NCI-H2107 treated with DMSO at 0.1 percent for 48 hours (cell line): ENCODE measurements at regions not wholly inside any gene's neighbourhood (a gene's known extent, or its start where the extent isn't known, plus 50 kb on each side); places are given as distances from the start of the nearest gene placed in this dataset.

Experiments
- DNase-seq: peaks from one replicate; lab custom pipeline; 2025; ENCODE audit not compliant: unreplicated experiment; lab: John Stamatoyannopoulos, UW

- no peak for DNase-seq
Measured at GRCh38 chr4:1512738-1513660, 106.8 kb upstream of the NKX1-1 start.

GRCh38 chr4:1512051-1512737, 106.0 kb upstream of the NKX1-1 start:
- no peak for DNase-seq

GRCh38 chr4:1511441-1512041, 105.3 kb upstream of the NKX1-1 start:
- no peak for DNase-seq

DNA sequence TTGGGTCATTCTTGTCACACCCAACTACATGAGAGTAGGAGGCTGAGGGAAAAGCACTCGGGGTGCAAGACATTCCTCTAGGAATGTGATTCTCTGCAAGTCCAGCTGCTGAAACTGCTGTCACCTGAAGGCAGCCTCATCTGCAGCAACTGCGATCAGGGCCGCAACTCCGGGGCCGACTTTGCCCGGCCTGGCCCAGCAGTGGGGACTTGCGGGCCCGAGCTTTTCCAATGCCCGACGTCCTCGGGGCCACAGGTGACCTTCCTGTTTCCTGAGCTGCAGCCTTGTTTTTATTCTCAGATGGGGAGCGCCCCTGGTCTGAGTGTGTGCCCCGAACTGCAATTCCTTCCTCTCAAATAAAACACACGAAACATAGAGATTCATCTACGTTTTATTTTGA, 104.7 kb upstream of the NKX1-1 start:
- no peak for DNase-seq

DNA sequence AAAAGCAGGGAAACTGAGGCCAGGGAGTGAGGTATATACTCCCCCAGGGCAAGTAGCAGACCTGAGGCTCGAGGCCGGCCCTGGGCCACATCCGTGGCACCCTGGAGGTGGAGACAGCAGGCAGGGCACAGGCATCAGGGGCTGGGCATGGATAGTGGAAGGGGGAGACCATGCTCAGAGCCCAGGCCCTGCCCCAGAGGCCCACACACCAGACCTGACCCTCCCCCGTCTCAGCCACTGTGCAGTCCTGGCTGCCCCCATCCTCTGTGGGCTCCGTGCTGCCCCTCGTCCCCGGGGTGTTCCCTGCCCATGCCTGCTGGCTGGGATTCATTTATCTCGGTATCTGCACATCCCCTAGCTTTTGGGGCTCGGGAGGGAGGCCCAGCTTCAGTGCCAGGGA, 103.1 kb upstream of the NKX1-1 start:
- no peak for DNase-seq

DNA sequence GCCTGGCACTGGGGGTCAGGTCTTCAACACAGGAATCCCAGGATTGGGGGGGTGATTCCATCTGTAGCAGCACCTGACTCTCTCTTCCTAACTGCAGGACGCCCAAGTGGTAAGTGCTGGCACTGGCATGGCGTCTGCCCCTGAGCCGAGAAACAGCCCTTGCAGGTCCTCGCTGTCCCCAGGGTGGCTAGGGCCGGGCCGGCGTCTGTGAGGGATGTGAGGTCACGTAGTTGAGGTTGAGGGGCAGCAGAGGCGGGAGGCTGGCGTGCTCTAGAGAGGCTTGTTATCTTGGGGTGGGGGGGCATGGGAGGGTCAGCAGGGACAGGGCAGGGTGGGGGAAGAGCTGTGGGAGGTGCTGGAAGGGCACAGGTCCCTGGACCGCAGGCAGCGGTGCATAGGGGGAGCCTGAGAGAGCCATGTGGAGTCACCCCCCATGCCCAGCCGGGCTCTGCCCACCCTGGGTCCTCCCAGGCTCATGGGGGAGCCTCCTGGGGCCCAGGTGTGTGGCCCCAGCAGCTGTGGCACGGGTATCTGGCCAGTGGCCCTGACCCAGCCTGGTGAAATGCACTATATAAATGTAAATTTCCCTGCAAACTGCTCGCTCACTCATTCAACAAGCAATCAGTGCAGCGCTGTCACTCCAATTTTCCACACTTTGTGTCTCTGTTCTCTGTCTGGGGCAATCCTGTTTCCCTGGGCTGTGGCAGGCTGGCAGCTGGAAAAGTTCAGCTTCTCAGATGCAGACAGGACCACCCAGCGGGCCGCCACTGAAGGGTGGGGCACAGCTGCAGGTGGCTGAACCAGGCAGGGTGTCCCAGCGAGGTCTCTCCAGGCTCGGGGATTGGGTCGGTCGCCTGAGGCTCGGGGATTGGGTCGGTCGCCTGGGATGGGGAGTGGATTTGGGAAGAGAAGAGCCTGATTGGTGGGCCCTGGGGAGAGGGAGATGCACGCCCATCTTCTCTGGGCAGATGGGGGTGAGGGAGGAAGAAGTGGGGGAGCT, 102.2 kb upstream of the NKX1-1 start:
- no peak for DNase-seq

DNA sequence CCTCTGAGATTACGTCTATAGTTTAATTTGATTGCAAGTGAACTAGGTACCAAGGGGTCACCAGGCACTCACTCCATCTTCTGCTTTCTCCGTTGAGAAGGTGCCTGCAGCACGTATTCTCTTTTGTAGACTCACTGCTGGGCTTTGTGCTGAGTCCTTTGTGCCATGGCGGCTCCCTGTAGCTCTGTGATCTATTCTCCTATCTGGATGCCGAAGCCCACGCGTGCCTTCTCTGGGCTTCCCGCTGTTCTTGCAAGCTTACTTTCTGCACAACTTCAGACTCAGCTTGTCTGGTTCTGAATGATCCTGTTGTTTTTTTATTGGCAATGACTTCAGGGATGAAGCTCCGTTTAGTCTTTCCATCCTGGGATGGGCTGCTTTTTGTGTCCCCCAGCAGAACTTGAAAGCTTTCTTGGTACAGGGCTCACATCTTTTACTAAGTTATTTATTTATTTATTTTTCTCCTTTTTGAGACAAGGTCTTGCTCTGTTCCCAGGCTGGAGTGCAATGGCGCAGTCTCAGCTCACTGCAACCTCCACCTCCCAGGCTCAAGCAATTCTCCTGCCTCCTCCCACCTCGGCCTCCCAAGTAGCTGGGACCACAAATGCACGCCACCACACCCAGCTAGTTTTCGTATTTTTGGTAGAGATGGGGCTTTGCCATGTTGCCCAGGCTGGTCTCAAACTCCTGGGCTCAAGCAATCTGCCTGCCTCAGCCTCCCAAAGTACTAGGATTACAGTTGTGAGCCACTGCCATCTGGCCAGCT, 100.9 kb upstream of the NKX1-1 start:
- DNase-seq: no peak

DNA sequence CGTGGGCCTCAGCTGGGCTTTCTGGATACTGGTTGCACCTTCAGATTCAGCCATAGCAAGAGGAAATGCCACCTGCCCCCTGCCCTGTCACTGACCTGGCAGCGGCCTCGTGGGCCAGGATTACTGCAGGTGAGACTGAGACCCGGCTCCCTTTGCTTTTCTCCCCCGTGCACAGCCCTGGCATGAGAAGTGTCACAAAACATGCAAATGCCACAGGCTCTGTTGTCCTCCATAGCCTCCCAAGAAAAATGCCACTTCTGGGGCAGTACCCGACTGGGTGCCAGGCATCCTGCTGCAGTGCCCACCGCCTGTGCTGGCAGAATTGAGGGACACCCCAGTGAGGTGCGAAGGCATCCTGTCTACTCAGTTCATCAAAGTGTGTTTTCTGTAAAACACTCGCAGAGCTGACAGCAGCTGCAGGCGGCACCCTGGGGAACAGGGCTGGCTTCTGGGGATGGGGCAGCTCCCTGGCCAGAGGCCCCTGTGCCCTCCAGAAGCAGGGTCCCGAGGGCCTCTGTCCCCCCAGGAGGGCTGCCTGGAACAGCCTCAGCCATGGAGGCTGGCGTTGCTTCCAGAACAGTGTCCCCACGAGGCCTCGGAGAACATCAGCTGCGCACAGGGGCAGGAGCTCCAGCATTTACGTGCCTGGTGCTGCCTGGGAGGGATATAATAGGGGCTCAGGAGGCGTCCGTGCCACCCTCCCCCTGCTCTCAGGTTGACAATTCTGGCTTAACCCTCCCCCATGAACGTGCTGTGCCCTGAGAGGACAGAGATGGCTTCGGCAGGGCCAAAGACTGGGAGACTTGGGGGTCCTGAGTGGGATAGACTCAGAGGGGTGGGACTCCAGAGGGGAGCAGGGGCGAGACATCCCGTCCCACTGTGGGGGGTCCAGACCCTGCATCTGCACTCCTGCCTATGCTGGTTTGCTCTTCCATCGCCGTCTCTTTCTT, 99.5 kb upstream of the NKX1-1 start:
- DNase-seq: no peak

DNA sequence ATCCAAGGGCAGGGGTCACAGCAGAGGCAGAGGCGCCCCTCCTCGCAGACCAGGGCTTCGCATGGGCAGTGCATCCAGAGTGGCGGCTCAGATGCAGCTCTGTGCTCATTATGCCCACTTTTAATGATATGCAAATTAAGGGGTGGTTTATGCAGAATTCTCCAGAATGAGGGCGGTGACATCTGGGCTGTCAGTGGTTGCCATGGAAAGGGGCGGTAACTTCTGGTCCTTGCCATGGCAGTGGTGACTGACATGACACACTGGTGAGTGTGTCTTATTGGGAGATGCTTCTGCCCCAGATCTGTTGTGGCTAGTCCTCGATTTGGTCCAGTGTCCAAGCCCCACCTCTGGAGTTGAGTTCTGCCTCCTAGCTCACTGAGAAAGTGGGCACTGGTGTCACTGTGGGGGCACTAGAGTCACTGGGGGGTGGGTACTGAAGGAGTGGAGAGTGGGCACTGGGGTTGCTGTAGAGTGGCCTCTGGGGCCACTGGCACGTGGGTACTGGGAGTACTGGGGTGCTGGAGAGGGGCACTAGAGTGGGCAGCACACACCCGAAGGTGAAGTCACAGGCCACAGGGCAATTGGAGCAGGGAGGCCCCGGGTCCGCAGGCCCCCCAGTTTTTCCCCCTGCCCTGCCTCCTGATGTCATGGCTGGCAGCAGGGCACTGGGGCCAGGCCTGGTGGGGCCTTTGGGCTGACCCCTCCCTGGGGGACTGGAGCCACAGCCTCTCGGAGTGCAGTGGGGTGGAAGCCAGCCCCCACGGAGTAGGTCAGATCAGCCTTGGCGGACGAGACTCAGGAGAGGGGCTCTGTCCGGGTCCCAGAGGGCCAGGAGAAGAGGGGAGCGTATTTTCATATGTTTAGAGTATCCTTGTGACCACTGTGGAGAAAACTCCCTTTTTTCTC, 98.6 kb upstream of the NKX1-1 start:
- DNase-seq: no peak

GRCh38 chr4:1503583-1504471, 97.6 kb upstream of the NKX1-1 start:
- DNase-seq: no peak

- DNase-seq: no peak
Measured at GRCh38 chr4:1502976-1503375, 96.7 kb upstream of the NKX1-1 start.

- no peak for DNase-seq
Measured at GRCh38 chr4:1502501-1502886, 96.3 kb upstream of the NKX1-1 start.

- DNase-seq: no peak
Measured at GRCh38 chr4:1501754-1502500, 95.7 kb upstream of the NKX1-1 start.

- DNase-seq: no peak
Measured at GRCh38 chr4:1500966-1501753, 94.9 kb upstream of the NKX1-1 start.

GRCh38 chr4:1500231-1500965, 94.2 kb upstream of the NKX1-1 start:
- no peak for DNase-seq
